ENCODE measurements at regions not wholly inside any gene's neighbourhood (a gene's known extent, or its start where the extent isn't known, plus 50 kb on each side); places are given as distances from the start of the nearest gene placed in this dataset.

GRCh38 chr5:85717203-85717563, 900.6 kb upstream of the COX7C start:
- H3K27me3 Mint-ChIP-seq (ENCODE audit: low read depth in 2 of 2), result no peaks in the 10 kb centered on the region
- no peak for TF ChIP-seq CTCF (IDR thresholded peaks at IDR 0.05)
- H3K36me3 Mint-ChIP-seq, result no peaks in the 10 kb centered on the region
- Histone ChIP-seq H3K36me3 (ENCODE audit: control insufficient read depth, insufficient read depth, low read length) (no peaks in the 10 kb centered on the region), H3K27me3 (ENCODE audit: control insufficient read depth, insufficient read depth, low read length) (no peaks in the 10 kb centered on the region), H3K4me1 (ENCODE audit: control insufficient read depth, insufficient read depth, low read length) (no peaks in the 10 kb centered on the region), H3K9me3 (ENCODE audit: control insufficient read depth, insufficient read depth, low read length) (peaks cover 10% of the 10 kb centered on the region), H3K4me3 (ENCODE audit: low read length) (no peak overlapping the region), H3K27ac (ENCODE audit: low read length) (no peak overlapping the region)
- intact Hi-C loops (cut with micrococcal nuclease), result no loop called here
- no peak overlapping the region for H3K27ac Mint-ChIP-seq
- no peaks in the 10 kb centered on the region for H3K4me1 Mint-ChIP-seq
- H3K9me3 Mint-ChIP-seq, result peaks cover 18 to 23% of the 10 kb centered on the region in 2 donors
- WGBS (ENCODE audit: insufficient coverage), result 75% methylated on average over 1 of the region's 1 CpG
- ATAC-seq (no peak), DNase-seq (no peak)
- H3K4me3 Mint-ChIP-seq, result no peak overlapping the region

GRCh38 chr5:85732185-85732584, 885.6 kb upstream of the COX7C start:
- Histone ChIP-seq H3K4me3 (ENCODE audit: low read length) (no peak overlapping the region), H3K27ac (ENCODE audit: low read length) (no peak overlapping the region), H3K27me3 (ENCODE audit: control insufficient read depth, insufficient read depth, low read length) (no peaks in the 10 kb centered on the region), H3K4me1 (ENCODE audit: control insufficient read depth, insufficient read depth, low read length) (no peaks in the 10 kb centered on the region), H3K9me3 (ENCODE audit: control insufficient read depth, insufficient read depth, low read length) (peaks cover 4% of the 10 kb centered on the region), H3K36me3 (ENCODE audit: control insufficient read depth, insufficient read depth, low read length) (no peaks in the 10 kb centered on the region)
- Mint-ChIP-seq H3K9me3 (peaks cover 1 to 27% of the 10 kb centered on the region in 2 donors), H3K27ac (no peak overlapping the region), H3K36me3 (no peaks in the 10 kb centered on the region), H3K27me3 (ENCODE audit: low read depth in 2 of 2) (no peaks in the 10 kb centered on the region), H3K4me1 (no peaks in the 10 kb centered on the region), H3K4me3 (no peak overlapping the region)
- no peak for ATAC-seq
- WGBS (ENCODE audit: insufficient coverage), result 76% methylated on average over 3 of the region's 3 CpGs
- intact Hi-C loops (cut with micrococcal nuclease), result no loop called here
- DNase-seq, result no peak
- no peak for TF ChIP-seq CTCF (IDR thresholded peaks at IDR 0.05)

- ATAC-seq, result no peak
- no peak overlapping the region for H3K27ac Mint-ChIP-seq
- TF ChIP-seq CTCF (IDR thresholded peaks at IDR 0.05), result no peak
- H3K4me3 ChIP-seq (ENCODE audit: low read length), result no peak overlapping the region
- peaks cover 11 to 21% of the 10 kb centered on the region in 2 donors for H3K9me3 Mint-ChIP-seq
- H3K9me3 ChIP-seq (ENCODE audit: control insufficient read depth, insufficient read depth, low read length), result peaks cover 11% of the 10 kb centered on the region
- no peaks in the 10 kb centered on the region for H3K36me3 ChIP-seq (ENCODE audit: control insufficient read depth, insufficient read depth, low read length)
- H3K36me3 Mint-ChIP-seq, result peaks cover 5% of the 10 kb centered on the region
- intact Hi-C loops (cut with micrococcal nuclease), result no loop called here
- DNase-seq, result no peak
- no peaks in the 10 kb centered on the region for H3K27me3 Mint-ChIP-seq (ENCODE audit: low read depth in 2 of 2)
- no peak overlapping the region for H3K4me3 Mint-ChIP-seq
- no peaks in the 10 kb centered on the region for H3K27me3 ChIP-seq (ENCODE audit: control insufficient read depth, insufficient read depth, low read length)
- H3K4me1 Mint-ChIP-seq, result no peaks in the 10 kb centered on the region
- H3K27ac ChIP-seq (ENCODE audit: low read length), result no peak overlapping the region
- H3K4me1 ChIP-seq (ENCODE audit: control insufficient read depth, insufficient read depth, low read length), result no peaks in the 10 kb centered on the region
Observed at GRCh38 chr5:85741972-85742371, 875.8 kb upstream of the COX7C start.

- no peaks in the 10 kb centered on the region for H3K27me3 Mint-ChIP-seq (ENCODE audit: low read depth in 2 of 2)
- Histone ChIP-seq H3K4me1 (ENCODE audit: control insufficient read depth, insufficient read depth, low read length) (no peaks in the 10 kb centered on the region), H3K27me3 (ENCODE audit: control insufficient read depth, insufficient read depth, low read length) (no peaks in the 10 kb centered on the region), H3K9me3 (ENCODE audit: control insufficient read depth, insufficient read depth, low read length) (no peaks in the 10 kb centered on the region), H3K4me3 (ENCODE audit: low read length) (no peak overlapping the region), H3K36me3 (ENCODE audit: control insufficient read depth, insufficient read depth, low read length) (no peaks in the 10 kb centered on the region), H3K27ac (ENCODE audit: low read length) (no peak overlapping the region)
- H3K9me3 Mint-ChIP-seq, result peaks cover 6 to 20% of the 10 kb centered on the region in 2 donors
- H3K36me3 Mint-ChIP-seq, result no peaks in the 10 kb centered on the region
- no peaks in the 10 kb centered on the region for H3K4me1 Mint-ChIP-seq
- H3K27ac Mint-ChIP-seq, result no peak overlapping the region
- TF ChIP-seq CTCF (IDR thresholded peaks at IDR 0.05), result no peak
- ATAC-seq, result no peak
- intact Hi-C loops (cut with micrococcal nuclease), result no loop called here
- WGBS (ENCODE audit: insufficient coverage), result 77% methylated on average over 1 of the region's 1 CpG
- DNase-seq, result no peak
- no peak overlapping the region for H3K4me3 Mint-ChIP-seq
Observed at GRCh38 chr5:85760519-85760918, 857.2 kb upstream of the COX7C start.

Data from natural killer cell (primary cell).